Sigmoid colon (tissue), 4 donors: ENCODE measurements at regions not wholly inside any gene's neighbourhood (a gene's known extent, or its start where the extent isn't known, plus 50 kb on each side); places are given as distances from the start of the nearest gene placed in this dataset.
"Not testable (repeated sequence)": the region's sequence is repeated elsewhere in the genome, so short reads cannot be mapped to it uniquely, and the experiment has no call there.

Source experiments
- CTCF ChIP-seq, 4 experiments: fragments of 450-650 bp in 3 of 4; fragments of 200-600 bp in 1 of 4; IDR thresholded peaks; one replicate each; pipeline ENCODE4 v1.5.1; 2016 to 2019; ENCODE audit warnings: antibody characterized with exemption in 4 of 4, mild to moderate bottlenecking in 3 of 4, moderate library complexity in 2 of 4
- POLR2AphosphoS5 ChIP-seq, 4 donors: sonication (generic); formaldehyde crosslinking; IDR thresholded peaks; one replicate each; pipeline ENCODE4 v1.6.1; 2017; ENCODE audit warnings: antibody characterized with exemption in 4 of 4

GRCh38 chr7:73170415-73170814, 84.6 kb upstream of the SPDYE9 start:
- TF ChIP-seq POLR2AphosphoS5, CTCF (IDR thresholded peaks at IDR 0.05): not testable (repeated sequence)
